Right forelimb (tissue), 1 donor: ENCODE measurements at regions not wholly inside any gene's neighbourhood (a gene's known extent, or its start where the extent isn't known, plus 50 kb on each side); places are given as distances from the start of the nearest gene placed in this dataset.

Experiments used
- DNase-seq: peaks from one replicate; pipeline ENCODE4 v3.0.0-alpha.2; 2018

DNA sequence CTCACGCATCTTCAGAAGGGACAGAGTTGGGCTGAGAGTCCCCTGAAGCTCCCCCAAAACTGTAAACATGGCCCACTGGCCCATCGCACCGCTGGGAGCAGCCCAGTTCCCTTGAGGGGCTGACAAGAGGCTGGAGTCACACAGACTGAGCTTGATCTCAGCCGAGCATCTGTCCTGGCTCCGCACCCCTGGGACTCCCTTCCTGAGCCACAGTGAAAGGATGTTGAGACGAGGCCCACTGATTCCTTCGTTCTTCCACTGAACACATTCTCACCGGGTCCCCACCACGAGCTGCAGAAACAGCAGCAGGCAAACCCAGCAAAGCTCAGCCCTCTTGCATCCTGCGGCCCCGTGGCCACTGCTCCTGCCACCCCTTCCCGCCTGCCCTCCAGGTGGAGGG lies 145.9 kb upstream of the CIBAR2 start:
- DNase-seq = no peak

DNA sequence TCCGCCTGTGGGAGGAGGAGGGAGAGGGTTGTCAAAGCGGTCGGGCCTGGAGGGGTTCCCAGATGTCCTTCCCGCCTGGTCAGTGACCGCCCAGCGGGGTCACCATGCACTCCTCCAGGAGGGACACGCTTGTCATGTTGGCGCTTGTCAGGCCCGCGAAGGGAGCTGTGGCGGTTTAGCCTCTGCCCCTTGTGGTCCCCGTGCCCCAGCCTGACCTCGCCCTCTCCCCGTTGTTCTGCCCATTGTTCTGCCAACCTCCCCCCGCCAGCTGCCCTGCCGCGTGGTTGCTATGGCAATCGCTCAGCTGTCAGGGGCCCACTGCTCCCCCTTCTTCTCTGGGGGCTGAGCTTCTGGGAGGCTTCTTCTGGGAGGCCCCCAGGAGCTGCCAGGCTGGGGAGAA lies 146.4 kb upstream of the CIBAR2 start:
- DNase-seq = no peak

DNA sequence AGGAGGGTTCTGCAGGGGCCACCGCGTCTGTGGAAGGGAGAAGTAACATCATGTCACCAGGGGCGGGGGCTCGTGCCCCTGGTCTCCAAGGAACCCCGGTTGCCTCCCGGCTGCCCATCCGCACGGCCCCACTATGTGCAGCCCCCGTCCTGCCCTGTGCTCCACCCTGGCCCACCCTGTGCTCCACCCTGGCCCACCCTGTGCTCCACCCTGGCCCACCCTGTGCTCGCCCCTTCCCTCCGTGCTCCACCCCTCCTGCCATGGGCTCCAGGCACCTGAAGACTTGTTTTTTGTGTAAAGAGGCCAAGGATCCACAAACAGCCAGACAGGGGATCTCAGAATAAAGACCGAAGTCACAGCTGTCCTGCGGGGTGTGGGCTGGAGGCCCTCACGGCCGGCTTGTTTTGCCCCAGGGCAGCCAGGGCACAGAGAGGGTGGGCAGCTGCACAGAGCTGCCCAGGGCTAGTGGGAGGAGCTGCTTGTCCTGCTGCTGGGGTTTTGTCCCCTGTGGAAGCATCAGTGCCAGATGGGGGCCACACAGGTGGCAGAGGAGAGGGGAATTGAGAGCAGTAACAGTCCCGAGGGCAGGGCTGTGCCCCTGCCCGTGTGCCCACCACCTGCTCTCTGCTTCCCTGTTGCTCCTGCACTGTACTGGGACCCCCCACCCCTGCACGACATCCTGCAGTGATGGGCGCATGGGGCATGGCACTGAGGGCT lies 147.0 kb upstream of the CIBAR2 start:
- no peak for DNase-seq

- DNase-seq = no peak
Observed at GRCh38 chr16:85259832-85260167, 147.5 kb upstream of the CIBAR2 start.

DNA sequence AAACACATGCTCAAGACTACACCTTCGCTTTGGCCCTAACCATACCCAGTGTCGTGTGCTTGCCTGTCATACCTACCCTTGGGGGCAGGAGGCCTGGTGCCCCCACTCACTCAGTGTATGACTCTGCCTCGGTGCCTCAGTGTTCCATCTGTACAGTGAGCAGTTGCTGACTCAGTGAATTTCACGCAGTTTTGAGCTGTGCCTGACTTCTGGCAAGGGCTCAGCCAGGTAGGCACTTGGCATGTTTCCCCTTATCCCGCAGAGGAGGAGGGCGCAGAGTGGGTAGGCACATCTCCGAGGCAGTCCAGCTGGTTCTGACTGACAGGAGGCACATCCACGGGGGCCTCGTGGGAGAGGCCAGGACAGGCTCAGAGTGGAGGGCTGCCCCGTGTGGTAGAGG lies 148.9 kb upstream of the CIBAR2 start:
- no peak for DNase-seq

DNA sequence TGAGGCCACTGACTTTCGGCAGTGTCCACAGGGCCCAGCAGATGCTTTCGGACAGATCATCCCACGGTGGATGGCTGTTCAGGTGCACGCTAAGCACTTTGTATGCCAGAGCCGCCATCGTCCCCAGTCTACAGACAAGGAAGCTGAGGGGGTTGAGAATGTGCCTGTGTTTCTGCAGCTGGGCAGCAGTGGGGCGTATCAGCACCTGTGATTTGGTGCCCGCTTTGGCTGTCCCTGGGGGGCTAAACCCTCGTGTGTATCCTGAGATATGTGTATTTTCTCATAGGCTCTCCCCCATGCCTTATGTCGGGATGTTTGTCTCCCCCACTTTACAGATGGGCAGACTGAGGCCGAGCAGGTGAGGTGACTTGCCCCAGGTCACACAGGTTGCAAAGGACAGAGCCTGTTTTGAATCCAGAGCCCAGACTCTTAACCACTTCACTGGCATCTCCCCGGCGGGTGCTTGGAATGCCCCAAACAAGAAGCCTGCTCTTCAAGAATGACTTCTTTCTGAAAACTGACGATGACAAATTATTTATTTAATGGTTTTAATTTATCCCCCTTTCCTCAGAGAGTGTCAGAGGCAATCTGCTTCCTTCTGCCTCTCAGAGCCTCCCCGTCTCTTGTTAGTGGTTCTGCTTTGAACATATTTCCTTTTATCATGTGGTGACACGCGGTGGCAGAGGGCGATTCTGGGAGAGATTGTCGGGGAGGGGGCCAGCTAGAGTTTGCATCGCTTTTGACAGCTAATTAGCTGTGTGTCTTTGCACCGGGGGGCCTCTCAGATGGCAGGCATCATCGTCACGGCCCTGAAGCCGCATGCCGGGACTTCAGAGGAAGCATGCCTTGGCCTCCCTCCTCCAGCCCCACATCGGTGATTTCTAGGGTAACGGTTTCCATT lies 149.6 kb upstream of the CIBAR2 start:
- no peak for DNase-seq

- DNase-seq = no peak
Observed at GRCh38 chr16:85262558-85263238, 150.4 kb upstream of the CIBAR2 start.

GRCh38 chr16:85263239-85263585 lies 150.9 kb upstream of the CIBAR2 start:
- DNase-seq = no peak

DNA sequence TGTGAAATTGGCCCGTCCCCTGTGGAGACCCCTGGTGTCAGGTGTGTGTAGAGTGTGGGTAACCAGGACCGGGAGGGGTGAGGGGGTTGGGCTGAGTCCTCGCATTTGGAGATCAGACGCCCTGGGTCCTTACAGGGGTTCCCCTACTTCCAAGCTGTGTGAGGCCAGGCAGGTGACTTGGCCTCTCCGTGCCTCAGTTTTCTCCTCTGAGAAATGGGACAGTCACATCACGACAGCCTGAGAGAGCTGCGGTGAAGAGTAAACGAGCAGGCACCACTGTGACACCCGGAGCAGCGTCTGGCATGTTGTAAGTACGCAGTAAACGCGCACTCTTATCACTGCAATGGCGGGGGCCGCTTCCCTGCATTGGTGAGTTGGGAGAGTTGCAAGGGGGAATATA lies 152.5 kb upstream of the CIBAR2 start:
- DNase-seq = no peak

DNA sequence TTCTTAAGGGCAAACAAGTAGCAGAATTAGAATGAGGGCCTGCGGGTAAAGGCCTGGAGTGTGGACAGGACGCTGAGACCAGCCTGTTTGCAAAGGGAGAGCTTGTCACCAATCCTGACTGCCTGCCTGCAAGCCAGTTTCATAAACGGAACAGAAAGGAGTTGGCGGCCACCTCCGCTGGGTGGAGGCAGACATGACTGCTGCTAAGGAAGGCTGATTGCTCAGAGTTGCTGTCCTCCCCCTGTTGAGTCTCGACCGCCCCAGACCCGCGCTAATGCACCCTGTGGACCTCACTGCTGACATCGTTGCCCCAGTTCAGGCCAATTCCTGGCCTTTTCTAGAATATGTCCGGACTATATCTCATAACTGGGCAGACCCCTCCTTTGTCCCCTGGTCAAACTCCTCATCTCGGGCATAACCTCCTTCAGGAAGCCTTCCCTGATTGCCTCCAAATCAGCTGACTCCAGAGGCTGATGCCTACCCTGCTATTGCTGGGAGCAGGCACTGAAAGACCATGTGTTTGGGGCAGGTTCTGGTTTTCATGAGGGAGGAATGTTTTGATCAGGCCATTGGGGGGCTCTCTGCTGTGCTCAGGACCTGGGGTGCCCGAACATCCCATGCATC lies 153.0 kb upstream of the CIBAR2 start:
- DNase-seq = no peak

- DNase-seq = no peak
Observed at GRCh38 chr16:85265810-85266209, 153.5 kb upstream of the CIBAR2 start.

GRCh38 chr16:85266857-85267256 lies 154.6 kb upstream of the CIBAR2 start:
- DNase-seq = no peak

DNA sequence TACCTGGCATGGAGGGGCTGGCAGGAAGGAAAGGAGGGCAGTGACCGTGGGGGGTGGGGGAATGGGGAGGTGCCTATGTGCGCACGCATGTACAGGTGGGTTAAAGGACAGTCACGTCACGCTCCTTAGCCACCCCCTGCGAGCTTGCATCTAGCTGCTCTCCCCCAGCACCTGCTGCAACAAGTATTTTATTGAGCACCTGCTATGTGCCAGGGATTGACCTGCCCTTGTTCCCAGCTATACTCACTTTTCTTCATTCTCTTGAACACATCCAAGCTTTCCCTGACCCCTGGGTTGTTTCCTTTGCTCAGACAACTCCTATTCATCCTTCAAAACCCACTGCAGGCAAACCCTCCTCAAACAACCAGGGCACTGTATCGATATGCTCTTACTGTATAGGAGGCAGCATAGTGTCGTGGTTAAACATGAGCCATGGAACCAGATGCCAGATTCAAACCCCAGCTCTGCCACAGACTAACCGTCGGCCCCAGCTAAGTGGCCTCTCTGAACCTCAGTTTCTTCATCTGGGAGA lies 155.2 kb upstream of the CIBAR2 start:
- DNase-seq = no peak

GRCh38 chr16:85269165-85269564 lies 156.9 kb upstream of the CIBAR2 start:
- no peak for DNase-seq

DNA sequence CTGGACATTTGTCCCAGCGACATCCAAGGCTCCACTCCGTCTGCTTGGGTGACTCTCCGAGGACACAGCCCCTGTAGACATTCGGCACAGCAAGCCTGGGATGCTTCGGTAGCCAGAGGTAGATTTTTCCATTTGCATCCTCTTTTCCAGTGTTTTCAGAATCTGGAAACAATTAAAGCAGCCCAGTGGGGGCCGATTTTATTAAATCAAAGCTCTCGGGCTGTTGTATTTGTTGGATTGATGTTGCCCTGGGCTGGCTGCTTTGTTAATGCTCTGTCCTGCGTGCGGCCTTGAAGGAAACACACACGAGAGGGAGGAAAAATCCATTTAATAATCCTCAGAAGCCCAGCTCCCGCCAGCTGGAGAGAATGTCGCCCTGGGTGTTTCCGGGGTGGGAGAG lies 158.1 kb upstream of the CIBAR2 start:
- DNase-seq = no peak

DNA sequence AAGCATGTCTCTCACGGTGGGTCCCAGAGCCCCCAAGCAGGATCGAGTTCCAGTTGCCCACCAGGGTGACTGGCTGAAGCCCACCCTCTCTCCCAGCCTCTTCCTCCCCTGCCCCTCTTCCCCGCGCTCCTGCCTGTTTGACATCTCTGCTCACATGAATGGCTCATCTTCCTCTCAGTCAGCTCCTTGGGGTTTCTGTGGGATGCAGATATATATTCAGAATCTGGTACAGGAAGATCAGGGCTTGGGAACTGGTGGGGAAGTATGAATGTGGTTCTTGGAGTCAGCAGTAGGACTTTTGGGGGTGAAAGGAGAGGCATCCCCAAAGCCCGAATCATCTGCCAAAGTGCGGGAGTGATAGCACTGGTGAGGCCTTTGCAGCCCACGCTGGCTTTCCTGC lies 158.9 kb upstream of the CIBAR2 start:
- DNase-seq = no peak

GRCh38 chr16:85273293-85273692 lies 161.0 kb upstream of the CIBAR2 start:
- DNase-seq = no peak

- DNase-seq = no peak
Observed at GRCh38 chr16:85274501-85274900, 162.2 kb upstream of the CIBAR2 start.

- DNase-seq = no peak
Observed at GRCh38 chr16:85274924-85275323, 162.7 kb upstream of the CIBAR2 start.

DNA sequence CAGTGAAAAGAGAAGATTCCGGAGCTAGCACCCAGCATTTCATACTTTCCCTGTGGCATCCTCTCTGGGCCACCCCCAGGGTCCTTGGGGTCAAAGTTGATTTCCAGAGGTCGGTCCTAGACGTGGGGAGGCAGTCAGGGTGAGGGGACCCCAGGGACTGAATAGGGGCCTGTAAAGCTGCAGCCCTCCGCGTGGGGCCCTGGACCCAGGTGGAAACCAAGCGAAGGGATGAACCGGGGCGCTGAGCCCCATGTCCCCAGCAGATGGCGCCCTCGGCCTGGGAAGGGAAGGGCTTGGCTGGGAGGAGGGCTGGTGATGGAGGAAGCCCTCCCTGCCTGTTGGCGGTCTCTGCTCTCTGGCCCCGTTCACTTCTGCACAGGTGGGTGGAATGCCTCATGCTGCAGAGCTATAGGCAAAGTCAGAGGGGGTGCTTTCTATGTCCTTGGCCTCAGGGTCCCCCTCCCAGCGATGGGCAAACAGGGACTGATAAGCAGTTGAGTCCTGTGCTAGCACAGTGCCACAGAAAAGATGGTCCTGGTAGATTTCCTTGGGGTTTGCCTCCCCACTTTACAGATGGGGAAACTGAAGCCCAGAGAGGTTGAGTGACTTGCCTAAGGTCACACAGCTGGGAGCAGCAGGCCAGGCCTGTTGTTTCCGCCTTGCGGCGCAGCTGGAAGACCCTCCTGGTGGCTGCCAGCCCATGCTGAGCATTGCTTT lies 163.4 kb upstream of the CIBAR2 start:
- DNase-seq = peak; percentile 87

GRCh38 chr16:85276258-85276657 lies 164.0 kb upstream of the CIBAR2 start:
- DNase-seq = no peak

DNA sequence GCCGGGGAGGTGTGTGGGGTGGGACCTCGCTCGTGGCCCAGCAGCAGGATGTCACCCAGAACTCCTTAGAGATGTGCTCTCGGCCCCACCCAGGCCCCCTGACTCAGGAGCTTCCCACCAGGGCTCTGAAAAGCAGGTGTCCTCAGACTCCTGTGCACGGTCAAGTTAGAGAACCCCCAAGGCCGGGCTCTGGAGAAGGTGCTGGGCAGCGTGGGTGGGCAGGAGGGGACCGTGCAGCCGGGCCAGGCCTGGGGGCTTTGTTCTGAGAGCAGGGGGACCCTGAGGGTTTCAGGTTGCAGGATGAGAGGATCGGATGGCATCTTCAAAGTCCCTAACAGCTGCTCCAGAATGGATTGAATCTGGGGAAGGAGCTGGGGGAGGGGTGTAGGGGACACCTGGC lies 164.4 kb upstream of the CIBAR2 start:
- no peak for DNase-seq

DNA sequence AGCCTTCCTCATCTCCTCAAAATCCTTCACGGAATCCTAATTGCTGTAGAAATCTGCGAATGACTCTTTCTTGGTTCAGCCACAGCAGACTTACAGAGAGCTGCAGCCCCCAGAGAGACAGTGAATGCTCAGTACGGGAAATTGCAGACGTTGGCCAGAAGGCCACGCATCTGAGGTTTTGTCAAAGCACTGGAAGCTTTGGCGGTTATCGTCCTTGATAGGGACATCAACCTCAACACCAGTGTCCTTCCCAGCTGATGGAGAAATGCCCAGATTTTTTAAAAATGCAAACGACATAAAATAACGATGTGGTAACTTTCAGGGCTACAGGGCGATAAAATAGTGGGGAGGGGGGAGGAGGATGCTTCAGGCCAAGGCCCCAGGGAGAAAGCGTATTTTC lies 166.6 kb upstream of the CIBAR2 start:
- no peak for DNase-seq
